CD14-positive monocyte (primary cell): ENCODE measurements at regions not wholly inside any gene's neighbourhood (a gene's known extent, or its start where the extent isn't known, plus 50 kb on each side); places are given as distances from the start of the nearest gene placed in this dataset.

Source experiments
- DNase-seq, 3 donors: peaks; one replicate each; pipeline ENCODE4 v3.0.0-alpha.2; 2011 to 2022
- H2AFZ ChIP-seq: 2 replicates; pipeline ENCODE4 v1.6.0; 2012; ENCODE audit warnings: mild to moderate bottlenecking, low read depth, low read length, inconsistent platforms; ENCODE audit not compliant: insufficient read depth, poor library complexity, severe bottlenecking
- H3K27ac ChIP-seq, 2 donors: 1 replicate in 1 of 2; 2 replicates in 1 of 2; pipeline ENCODE4 v1.5.1; 2012 to 2013; ENCODE audit warnings: low read length in 2 of 2, control low read depth in 1 of 2, inconsistent platforms in 1 of 2, low read depth in 1 of 2, mild to moderate bottlenecking in 1 of 2
- H3K27me3 ChIP-seq, 2 donors: one replicate each; pipeline versions ENCODE4 v1.6.0 to v1.6.1; 2011 to 2013; ENCODE audit warnings: low read length in 2 of 2; ENCODE audit not compliant: control insufficient read depth in 2 of 2, insufficient read depth in 2 of 2
- H3K36me3 ChIP-seq, 2 donors: replicated peaks in 1 of 2; 1 replicate in 1 of 2; 2 replicates in 1 of 2; pipeline versions ENCODE4 v1.5.1 to v1.6.1; 2012 to 2013; ENCODE audit warnings: low read length in 2 of 2, control low read depth in 1 of 2, inconsistent platforms in 1 of 2, mild to moderate bottlenecking in 1 of 2; ENCODE audit not compliant: insufficient read depth in 2 of 2, control insufficient read depth in 1 of 2
- H3K4me1 ChIP-seq, 2 donors: 1 replicate in 1 of 2; 2 replicates in 1 of 2; pipeline versions ENCODE4 v1.5.1 to v1.6.1; 2012 to 2013; ENCODE audit warnings: low read length in 2 of 2, control low read depth in 1 of 2, inconsistent platforms in 1 of 2, mild to moderate bottlenecking in 1 of 2, moderate library complexity in 1 of 2; ENCODE audit not compliant: insufficient read depth in 2 of 2, control insufficient read depth in 1 of 2
- H3K4me2 ChIP-seq: replicated peaks from 2 replicates; pipeline ENCODE3; 2012; ENCODE audit warnings: low read length, moderate library complexity, mild to moderate bottlenecking; ENCODE audit not compliant: poor library complexity, severe bottlenecking; ENCODE audit errors: extremely low read depth
- H3K4me3 ChIP-seq, 3 experiments: fragments of 200-600 bp in 1 of 3; sonication (generic) in 1 of 3; replicated peaks in 1 of 3; 1 replicate in 2 of 3; 2 replicates in 1 of 3; pipeline ENCODE4 v1.5.1; 2011 to 2013; ENCODE audit warnings: low read length in 3 of 3, mild to moderate bottlenecking in 3 of 3, control low read depth in 2 of 3, low read depth in 2 of 3, inconsistent platforms in 1 of 3, moderate library complexity in 1 of 3
- H3K79me2 ChIP-seq: 2 replicates; pipeline ENCODE4 v1.6.0; 2012; ENCODE audit warnings: mild to moderate bottlenecking, control low read depth, inconsistent platforms, low read length, moderate library complexity; ENCODE audit not compliant: insufficient read depth
- H3K9ac ChIP-seq: 2 replicates; pipeline ENCODE4 v1.6.0; 2017; ENCODE audit warnings: low read length, mild to moderate bottlenecking; ENCODE audit not compliant: insufficient read depth, poor library complexity, severe bottlenecking
- H3K9me3 ChIP-seq, 2 donors: replicated peaks in 1 of 2; 1 replicate in 1 of 2; 2 replicates in 1 of 2; pipeline versions ENCODE4 v1.5.1 to v1.6.1; 2012 to 2013; ENCODE audit warnings: low read length in 2 of 2, control low read depth in 1 of 2; ENCODE audit not compliant: control insufficient read depth in 1 of 2, insufficient read depth in 1 of 2
- H4K20me1 ChIP-seq: 2 replicates; pipeline ENCODE4 v1.6.0; 2012; ENCODE audit warnings: mild to moderate bottlenecking, low read length, control low read depth, moderate library complexity; ENCODE audit not compliant: insufficient read depth
- H3K27ac Mint-ChIP-seq, 7 donors: one replicate each; pipeline ENCODE4 v1.8.0; 2020; ENCODE audit warnings: mild to moderate bottlenecking in 7 of 7, mixed read lengths in 7 of 7, moderate library complexity in 6 of 7, inconsistent platforms in 2 of 7
- H3K27me3 Mint-ChIP-seq, 3 donors: one replicate each; pipeline ENCODE4 v1.8.0; 2021 to 2022; ENCODE audit warnings: low read depth in 3 of 3, mild to moderate bottlenecking in 3 of 3, mixed read lengths in 3 of 3, moderate library complexity in 3 of 3, inconsistent platforms in 1 of 3
- H3K36me3 Mint-ChIP-seq, 2 donors: one replicate each; pipeline ENCODE4 v1.8.0; 2020; ENCODE audit warnings: mixed read lengths in 2 of 2, inconsistent platforms in 1 of 2, mild to moderate bottlenecking in 1 of 2
- H3K4me1 Mint-ChIP-seq: one replicate; pipeline ENCODE4 v1.8.0; 2020; ENCODE audit warnings: mild to moderate bottlenecking, mixed read lengths
- H3K4me3 Mint-ChIP-seq, 2 donors: one replicate each; pipeline ENCODE4 v1.8.0; 2020; ENCODE audit warnings: mild to moderate bottlenecking in 2 of 2, mixed read lengths in 2 of 2, moderate library complexity in 1 of 2
- H3K9me3 Mint-ChIP-seq, 7 donors: one replicate each; pipeline ENCODE4 v1.8.0; 2020 to 2022; ENCODE audit warnings: mixed read lengths in 7 of 7, mild to moderate bottlenecking in 6 of 7, moderate library complexity in 6 of 7, inconsistent platforms in 2 of 7
- WGBS: methylation state at CpG from one replicate; pipeline ENCODE4 v1.1.5; 2013; ENCODE audit warnings: missing lambda C conversion rate; ENCODE audit not compliant: insufficient coverage; 5-methylcytosine and 5-hydroxymethylcytosine counted together
- intact Hi-C, 2 donors: fragments of 100-400 bp; cut with micrococcal nuclease; formaldehyde crosslinking; loops; one replicate each; pipeline versions ENCODE4 v1.15.0 to v1.15.1; 2023
- TF ChIP-seq, protein P1 (sequence below): fragments of 200-600 bp; IDR thresholded peaks from one replicate; pipeline ENCODE4 v1.8.0; 2022; ENCODE audit warnings: antibody characterized with exemption, mild to moderate bottlenecking

DNA sequence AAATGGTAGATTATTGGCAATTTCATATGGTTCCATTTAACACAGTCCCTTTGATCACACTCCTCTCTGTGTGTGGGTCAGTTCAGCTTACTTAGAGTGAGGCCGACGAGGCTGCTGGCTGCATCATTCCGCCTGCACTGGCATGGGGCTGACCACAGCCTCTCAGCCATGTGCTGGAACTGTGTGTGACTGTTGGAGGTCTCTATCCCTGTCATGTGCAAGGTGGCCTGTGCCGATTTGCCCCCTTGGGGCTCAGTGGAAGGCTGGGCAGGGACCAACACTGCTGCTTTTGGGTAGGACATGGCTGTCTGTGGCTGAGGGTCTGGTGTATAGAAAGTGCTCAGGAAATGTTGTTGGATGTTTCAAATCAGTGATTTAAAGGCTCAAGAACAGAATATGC, 454.0 kb upstream of the HS6ST1 start:
- H3K4me3 Mint-ChIP-seq = no peak overlapping the region

DNA sequence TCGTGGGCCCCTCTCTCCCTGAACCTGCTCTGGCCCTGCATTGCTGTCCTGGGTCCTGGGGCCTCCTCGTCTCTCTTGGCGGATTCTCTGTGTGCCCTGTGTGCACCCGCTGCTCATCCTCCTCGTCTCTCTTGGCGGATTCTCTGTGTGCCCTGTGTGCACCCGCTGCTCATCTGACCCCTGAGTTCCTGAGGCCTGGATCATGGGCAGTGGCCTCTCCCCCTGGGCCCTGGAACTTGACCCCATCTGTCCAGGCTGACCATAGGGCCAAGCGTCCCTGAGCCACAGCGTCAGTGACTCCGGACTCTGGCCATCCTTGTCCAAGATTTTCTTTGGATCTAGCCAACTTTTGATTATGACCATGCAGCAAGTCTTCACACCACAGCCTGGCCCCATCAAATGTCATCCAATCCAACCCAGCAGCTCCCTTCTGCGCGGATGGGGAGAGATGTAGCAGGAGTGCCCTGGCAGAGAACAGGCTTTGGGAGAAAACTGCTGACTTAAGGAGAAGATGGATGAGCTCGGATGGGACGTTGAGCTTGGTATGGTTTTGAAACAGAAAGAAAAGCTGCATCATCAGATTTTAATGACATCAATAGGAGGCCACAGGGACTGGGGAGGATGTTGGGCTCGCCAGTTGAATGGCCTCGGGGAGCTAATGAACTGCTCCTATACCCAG, 455.1 kb upstream of the HS6ST1 start:
- Mint-ChIP-seq H3K27ac (no peak overlapping the region), H3K4me1 (no peaks in the 10 kb centered on the region), H3K4me3 (no peak overlapping the region), H3K36me3 (no peaks in the 10 kb centered on the region), H3K9me3 (peaks cover 0 to 3% (median 0%) of the 10 kb centered on the region in 7 donors), H3K27me3 (peaks cover 0 to 4% (median 2%) of the 10 kb centered on the region in 3 donors)
- Histone ChIP-seq H3K9me3 (no peaks in the 10 kb centered on the region), H3K36me3 (no peaks in the 10 kb centered on the region), H3K4me3 (no peak overlapping the region), H2AFZ (no peak overlapping the region), H3K9ac (no peak overlapping the region), H3K27me3 (no peaks in the 10 kb centered on the region), H4K20me1 (no peaks in the 10 kb centered on the region), H3K27ac (no peak overlapping the region), H3K4me1 (no peaks in the 10 kb centered on the region), H3K79me2 (no peaks in the 10 kb centered on the region), H3K4me2 (no peak overlapping the region)
- intact Hi-C loops = no loop called here
- DNase-seq = no peak
- 93% methylated on average over 12 of the region's 16 CpGs for WGBS
- TF ChIP-seq, protein P1, sequence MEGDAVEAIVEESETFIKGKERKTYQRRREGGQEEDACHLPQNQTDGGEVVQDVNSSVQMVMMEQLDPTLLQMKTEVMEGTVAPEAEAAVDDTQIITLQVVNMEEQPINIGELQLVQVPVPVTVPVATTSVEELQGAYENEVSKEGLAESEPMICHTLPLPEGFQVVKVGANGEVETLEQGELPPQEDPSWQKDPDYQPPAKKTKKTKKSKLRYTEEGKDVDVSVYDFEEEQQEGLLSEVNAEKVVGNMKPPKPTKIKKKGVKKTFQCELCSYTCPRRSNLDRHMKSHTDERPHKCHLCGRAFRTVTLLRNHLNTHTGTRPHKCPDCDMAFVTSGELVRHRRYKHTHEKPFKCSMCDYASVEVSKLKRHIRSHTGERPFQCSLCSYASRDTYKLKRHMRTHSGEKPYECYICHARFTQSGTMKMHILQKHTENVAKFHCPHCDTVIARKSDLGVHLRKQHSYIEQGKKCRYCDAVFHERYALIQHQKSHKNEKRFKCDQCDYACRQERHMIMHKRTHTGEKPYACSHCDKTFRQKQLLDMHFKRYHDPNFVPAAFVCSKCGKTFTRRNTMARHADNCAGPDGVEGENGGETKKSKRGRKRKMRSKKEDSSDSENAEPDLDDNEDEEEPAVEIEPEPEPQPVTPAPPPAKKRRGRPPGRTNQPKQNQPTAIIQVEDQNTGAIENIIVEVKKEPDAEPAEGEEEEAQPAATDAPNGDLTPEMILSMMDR = no peak

More for the DNA sequence above, 454.0 kb upstream of the HS6ST1 start:
- no peaks in the 10 kb centered on the region for H3K4me1 Mint-ChIP-seq
- peaks cover 0 to 4% (median 2%) of the 10 kb centered on the region in 3 donors for H3K27me3 Mint-ChIP-seq
- Histone ChIP-seq H3K4me1 (no peaks in the 10 kb centered on the region), H3K4me2 (no peak overlapping the region), H3K36me3 (no peaks in the 10 kb centered on the region), H3K27ac (no peak overlapping the region), H3K4me3 (no peak overlapping the region), H3K27me3 (no peaks in the 10 kb centered on the region), H3K9me3 (no peaks in the 10 kb centered on the region), H3K9ac (no peak overlapping the region), H2AFZ (no peak overlapping the region), H4K20me1 (no peaks in the 10 kb centered on the region), H3K79me2 (no peaks in the 10 kb centered on the region)
- intact Hi-C loops = no loop called here
- TF ChIP-seq, protein P1 = no peak
- H3K27ac Mint-ChIP-seq = no peak overlapping the region
- DNase-seq = no peak
- 100% methylated on average over 4 of the region's 4 CpGs for WGBS
- peaks cover 0 to 3% (median 0%) of the 10 kb centered on the region in 7 donors for H3K9me3 Mint-ChIP-seq
- H3K36me3 Mint-ChIP-seq = no peaks in the 10 kb centered on the region
